ENCODE measurements at regions not wholly inside any gene's neighbourhood (a gene's known extent, or its start where the extent isn't known, plus 50 kb on each side); places are given as distances from the start of the nearest gene placed in this dataset.

GRCh38 chr12:125528281-125528680 lies 463.0 kb downstream of the AACS start:
- TF ChIP-seq POLR2AphosphoS5 (IDR thresholded peaks at IDR 0.05) (no peak), POLR2A (IDR thresholded peaks at IDR 0.05; ENCODE audit: low read depth) (no peak), CTCF (IDR thresholded peaks at IDR 0.05) (no peak), EP300 (IDR thresholded peaks at IDR 0.05) (no peak)
